Memory B cell (primary cell): ENCODE measurements at regions not wholly inside any gene's neighbourhood (a gene's known extent, or its start where the extent isn't known, plus 50 kb on each side); places are given as distances from the start of the nearest gene placed in this dataset.

Experiments
- ATAC-seq: fragments of 150-1000 bp; cut with Tn5 transposase; 2 replicates; pipeline ENCODE4 v1.10.0; 2021; ENCODE audit warnings: low read depth, mild to moderate bottlenecking, moderate library complexity
- DNase-seq, 2 donors: peaks; one replicate each; pipeline ENCODE4 v3.0.0; 2022; ENCODE audit warnings: low spot score in 2 of 2
- H3K27ac Mint-ChIP-seq: one replicate; pipeline ENCODE4 v1.8.0; 2022; ENCODE audit warnings: mild to moderate bottlenecking, moderate library complexity, mixed read lengths
- H3K27me3 Mint-ChIP-seq: one replicate; pipeline ENCODE4 v1.8.0; 2022; ENCODE audit warnings: mixed read lengths
- H3K36me3 Mint-ChIP-seq: one replicate; pipeline ENCODE4 v1.8.0; 2022; ENCODE audit warnings: mild to moderate bottlenecking, mixed read lengths
- H3K4me1 Mint-ChIP-seq: one replicate; pipeline ENCODE4 v1.8.0; 2022; ENCODE audit warnings: mixed read lengths
- H3K4me3 Mint-ChIP-seq: one replicate; pipeline ENCODE4 v1.8.0; 2022; ENCODE audit warnings: mild to moderate bottlenecking, moderate library complexity, mixed read lengths
- H3K9me3 Mint-ChIP-seq: one replicate; pipeline ENCODE4 v1.8.0; 2022; ENCODE audit warnings: mixed read lengths

GRCh38 chr1:101739826-101740330, 256.8 kb downstream of the OLFM3 start:
- H3K27me3 Mint-ChIP-seq, result peaks cover 3% of the 10 kb centered on the region
- ATAC-seq, result no peak
- H3K4me3 Mint-ChIP-seq, result no peak overlapping the region
- no peak overlapping the region for H3K27ac Mint-ChIP-seq
- no peaks in the 10 kb centered on the region for H3K4me1 Mint-ChIP-seq
- H3K36me3 Mint-ChIP-seq, result no peaks in the 10 kb centered on the region
- DNase-seq, result no peak
- no peaks in the 10 kb centered on the region for H3K9me3 Mint-ChIP-seq

- Mint-ChIP-seq H3K4me3 (no peak overlapping the region), H3K27me3 (no peaks in the 10 kb centered on the region), H3K36me3 (no peaks in the 10 kb centered on the region), H3K9me3 (no peaks in the 10 kb centered on the region), H3K4me1 (no peaks in the 10 kb centered on the region), H3K27ac (no peak overlapping the region)
- no peak for DNase-seq
- no peak for ATAC-seq
These were observed 254.8 kb downstream of the OLFM3 start for GRCh38 chr1:101741910-101742309.

GRCh38 chr1:101742509-101742908, 254.2 kb downstream of the OLFM3 start:
- Mint-ChIP-seq H3K27ac (no peak overlapping the region), H3K4me1 (no peaks in the 10 kb centered on the region), H3K36me3 (no peaks in the 10 kb centered on the region), H3K9me3 (no peaks in the 10 kb centered on the region), H3K4me3 (no peak overlapping the region), H3K27me3 (no peaks in the 10 kb centered on the region)
- no peak for DNase-seq
- ATAC-seq, result no peak

- H3K9me3 Mint-ChIP-seq, result no peaks in the 10 kb centered on the region
- no peak overlapping the region for H3K4me3 Mint-ChIP-seq
- ATAC-seq, result no peak
These were observed 251.0 kb downstream of the OLFM3 start for GRCh38 chr1:101745551-101746270.

GRCh38 chr1:101748077-101748476, 248.6 kb downstream of the OLFM3 start:
- H3K4me3 Mint-ChIP-seq, result no peak overlapping the region
- no peaks in the 10 kb centered on the region for H3K9me3 Mint-ChIP-seq
- no peak overlapping the region for H3K27ac Mint-ChIP-seq
- H3K36me3 Mint-ChIP-seq, result no peaks in the 10 kb centered on the region
- H3K4me1 Mint-ChIP-seq, result no peaks in the 10 kb centered on the region
- ATAC-seq (no peak), DNase-seq (no peak)
- no peaks in the 10 kb centered on the region for H3K27me3 Mint-ChIP-seq

More at GRCh38 chr1:101745551-101746270, 251.0 kb downstream of the OLFM3 start:
- H3K27ac Mint-ChIP-seq, result no peak overlapping the region
- no peaks in the 10 kb centered on the region for H3K27me3 Mint-ChIP-seq
- no peak for DNase-seq
- H3K4me1 Mint-ChIP-seq, result no peaks in the 10 kb centered on the region
- H3K36me3 Mint-ChIP-seq, result no peaks in the 10 kb centered on the region
